Muscle of leg (tissue), 3 donors: ENCODE measurements at regions not wholly inside any gene's neighbourhood (a gene's known extent, or its start where the extent isn't known, plus 50 kb on each side); places are given as distances from the start of the nearest gene placed in this dataset.
A peak's percentile ranks its signal among the peaks of the same experiment; 100 is the strongest.

Experiments
- DNase-seq: peaks from one replicate; pipeline ENCODE4 v3.0.0; 2013
- H3K27ac ChIP-seq: one replicate; pipeline ENCODE4 v1.5.1; 2013; ENCODE audit warnings: mild to moderate bottlenecking, low read length, control low read depth
- H3K27me3 ChIP-seq: one replicate; pipeline ENCODE4 v1.6.1; 2013; ENCODE audit warnings: low read length; ENCODE audit not compliant: control insufficient read depth, insufficient read depth
- H3K36me3 ChIP-seq: one replicate; pipeline ENCODE4 v1.6.1; 2013; ENCODE audit warnings: low read length; ENCODE audit not compliant: control insufficient read depth, insufficient read depth
- H3K4me1 ChIP-seq: one replicate; pipeline ENCODE4 v1.6.1; 2013; ENCODE audit warnings: low read length; ENCODE audit not compliant: control insufficient read depth, insufficient read depth
- H3K4me3 ChIP-seq: one replicate; pipeline ENCODE4 v1.5.1; 2013; ENCODE audit warnings: low read length, control low read depth
- H3K9me3 ChIP-seq: replicated peaks from 2 replicates; pipeline ENCODE4 v1.6.1; 2013; ENCODE audit warnings: low read depth, low read length; ENCODE audit not compliant: control insufficient read depth
- WGBS: methylation state at CpG from one replicate; pipeline ENCODE4 v1.1.5; 2013; ENCODE audit warnings: missing lambda C conversion rate; ENCODE audit not compliant: insufficient coverage; 5-methylcytosine and 5-hydroxymethylcytosine counted together

GRCh38 chr6:156650896-156651390 is 126.2 kb upstream of the ARID1B start:
- Histone ChIP-seq H3K27me3 (no peaks in the 10 kb centered on the region), H3K9me3 (no peaks in the 10 kb centered on the region), H3K27ac (no peak overlapping the region), H3K4me1 (no peaks in the 10 kb centered on the region), H3K36me3 (no peaks in the 10 kb centered on the region), H3K4me3 (no peak overlapping the region)
- DNase-seq = no peak
- WGBS = 100% methylated on average over 2 of the region's 4 CpGs

GRCh38 chr6:156648616-156649015 is 128.6 kb upstream of the ARID1B start:
- 60% methylated on average over 1 of the region's 6 CpGs for WGBS
- Histone ChIP-seq H3K27me3 (no peaks in the 10 kb centered on the region), H3K4me3 (no peak overlapping the region), H3K4me1 (no peaks in the 10 kb centered on the region), H3K27ac (no peak overlapping the region), H3K36me3 (no peaks in the 10 kb centered on the region), H3K9me3 (no peaks in the 10 kb centered on the region)
- no peak for DNase-seq

GRCh38 chr6:156647991-156648390 is 129.2 kb upstream of the ARID1B start:
- no peak overlapping the region for H3K4me3 ChIP-seq
- no peaks in the 10 kb centered on the region for H3K27me3 ChIP-seq
- H3K4me1 ChIP-seq = no peaks in the 10 kb centered on the region
- H3K27ac ChIP-seq = no peak overlapping the region
- WGBS = 50% methylated on average over 4 of the region's 7 CpGs
- DNase-seq = no peak
- no peaks in the 10 kb centered on the region for H3K36me3 ChIP-seq
- no peaks in the 10 kb centered on the region for H3K9me3 ChIP-seq

- Histone ChIP-seq H3K27ac (no peak overlapping the region), H3K4me3 (no peak overlapping the region), H3K4me1 (no peaks in the 10 kb centered on the region), H3K36me3 (no peaks in the 10 kb centered on the region), H3K27me3 (no peaks in the 10 kb centered on the region), H3K9me3 (no peaks in the 10 kb centered on the region)
- no CpG with 5 or more reads among the region's 9 CpGs for WGBS
- no peak for DNase-seq
These were observed 129.9 kb upstream of the ARID1B start for GRCh38 chr6:156647140-156647784.

GRCh38 chr6:156646496-156646895 is 130.7 kb upstream of the ARID1B start:
- no peaks in the 10 kb centered on the region for H3K36me3 ChIP-seq
- 70% methylated on average over 6 of the region's 6 CpGs for WGBS

GRCh38 chr6:156645097-156645496 is 132.1 kb upstream of the ARID1B start:
- WGBS = 77% methylated on average over 2 of the region's 5 CpGs
- Histone ChIP-seq H3K27me3 (no peaks in the 10 kb centered on the region), H3K27ac (no peak overlapping the region)

More at GRCh38 chr6:156646496-156646895, 130.7 kb upstream of the ARID1B start:
- DNase-seq = no peak
- H3K27ac ChIP-seq = no peak overlapping the region
- no peaks in the 10 kb centered on the region for H3K27me3 ChIP-seq
- peaks cover under 1% of the 10 kb centered on the region for H3K9me3 ChIP-seq
- H3K4me3 ChIP-seq = no peak overlapping the region
- H3K4me1 ChIP-seq = no peaks in the 10 kb centered on the region

GRCh38 chr6:156639009-156639721 is 138.0 kb upstream of the ARID1B start:
- DNase-seq = no peak
- Histone ChIP-seq H3K4me1 (no peaks in the 10 kb centered on the region), H3K36me3 (no peaks in the 10 kb centered on the region), H3K27ac (no peak overlapping the region), H3K4me3 (no peak overlapping the region), H3K27me3 (no peaks in the 10 kb centered on the region), H3K9me3 (peaks cover 2% of the 10 kb centered on the region)
- 40% methylated on average over 1 of the region's 12 CpGs for WGBS

More at GRCh38 chr6:156645097-156645496, 132.1 kb upstream of the ARID1B start:
- H3K36me3 ChIP-seq = no peaks in the 10 kb centered on the region
- H3K4me1 ChIP-seq = no peaks in the 10 kb centered on the region
- DNase-seq = no peak
- peaks cover 2% of the 10 kb centered on the region for H3K9me3 ChIP-seq
- H3K4me3 ChIP-seq = no peak overlapping the region

GRCh38 chr6:156638581-156638980 is 138.6 kb upstream of the ARID1B start:
- peaks cover 2% of the 10 kb centered on the region for H3K9me3 ChIP-seq
- H3K36me3 ChIP-seq = no peaks in the 10 kb centered on the region
- WGBS = 71% methylated on average over 1 of the region's 2 CpGs
- H3K4me1 ChIP-seq = peaks cover 4% of the 10 kb centered on the region
- H3K27ac ChIP-seq = no peak overlapping the region
- DNase-seq = no peak
- no peaks in the 10 kb centered on the region for H3K27me3 ChIP-seq
- no peak overlapping the region for H3K4me3 ChIP-seq

GRCh38 chr6:156634951-156635371 is 142.2 kb upstream of the ARID1B start:
- peak; percentile 45 for DNase-seq
- Histone ChIP-seq H3K36me3 (no peaks in the 10 kb centered on the region), H3K4me1 (peaks cover 4% of the 10 kb centered on the region), H3K27ac (no peak overlapping the region), H3K27me3 (no peaks in the 10 kb centered on the region), H3K4me3 (peak overlapping the region; percentile 7), H3K9me3 (no peaks in the 10 kb centered on the region)
- 24% methylated on average over 7 of the region's 9 CpGs for WGBS

- H3K36me3 ChIP-seq = no peaks in the 10 kb centered on the region
- 91% methylated on average over 2 of the region's 4 CpGs for WGBS
These were observed 143.1 kb upstream of the ARID1B start for GRCh38 chr6:156634048-156634447.

More at GRCh38 chr6:156634048-156634447, 143.1 kb upstream of the ARID1B start:
- Histone ChIP-seq H3K4me1 (peaks cover 4% of the 10 kb centered on the region), H3K27ac (no peak overlapping the region), H3K27me3 (no peaks in the 10 kb centered on the region), H3K9me3 (no peaks in the 10 kb centered on the region), H3K4me3 (no peak overlapping the region)
- DNase-seq = no peak
